ENCODE measurements at regions not wholly inside any gene's neighbourhood (a gene's known extent, or its start where the extent isn't known, plus 50 kb on each side); places are given as distances from the start of the nearest gene placed in this dataset.

- no peak for DNase-seq (ENCODE audit: low spot score)
These were observed 212.5 kb downstream of the SOCS6 start for GRCh38 chr18:70501358-70501757.

- no peak for DNase-seq (ENCODE audit: low spot score)
These were observed 211.9 kb downstream of the SOCS6 start for GRCh38 chr18:70500748-70501147.

GRCh38 chr18:70499218-70499691 lies 210.4 kb downstream of the SOCS6 start:
- DNase-seq (ENCODE audit: low spot score), result peak; percentile 36

GRCh38 chr18:70496353-70497294 lies 207.8 kb downstream of the SOCS6 start:
- no peak for DNase-seq (ENCODE audit: low spot score)

GRCh38 chr18:70494524-70494923 lies 205.7 kb downstream of the SOCS6 start:
- DNase-seq (ENCODE audit: low spot score), result no peak

- DNase-seq (ENCODE audit: low spot score), result no peak
These were observed 204.6 kb downstream of the SOCS6 start for GRCh38 chr18:70493461-70493860.

- DNase-seq (ENCODE audit: low spot score), result peak; percentile 77
These were observed 203.0 kb downstream of the SOCS6 start for GRCh38 chr18:70491734-70492348.

- peak; percentile 71 for DNase-seq (ENCODE audit: low spot score)
These were observed 201.4 kb downstream of the SOCS6 start for GRCh38 chr18:70489986-70490933.

GRCh38 chr18:70489571-70489970 lies 200.7 kb downstream of the SOCS6 start:
- no peak for DNase-seq (ENCODE audit: low spot score)

- no peak for DNase-seq (ENCODE audit: low spot score)
These were observed 181.1 kb downstream of the SOCS6 start for GRCh38 chr18:70469916-70470315.

- no peak for DNase-seq (ENCODE audit: low spot score)
These were observed 180.2 kb downstream of the SOCS6 start for GRCh38 chr18:70468861-70469547.

- peak; percentile 86 for DNase-seq (ENCODE audit: low spot score)
These were observed 175.7 kb downstream of the SOCS6 start for GRCh38 chr18:70464343-70465114.

- no peak for DNase-seq (ENCODE audit: low spot score)
These were observed 174.2 kb downstream of the SOCS6 start for GRCh38 chr18:70463085-70463484.

GRCh38 chr18:70462078-70462439 lies 173.2 kb downstream of the SOCS6 start:
- no peak for DNase-seq (ENCODE audit: low spot score)

GRCh38 chr18:70461323-70462077 lies 172.7 kb downstream of the SOCS6 start:
- no peak for DNase-seq (ENCODE audit: low spot score)

- DNase-seq (ENCODE audit: low spot score), result no peak
These were observed 170.9 kb downstream of the SOCS6 start for GRCh38 chr18:70459731-70460130.

GRCh38 chr18:70459251-70459650 lies 170.4 kb downstream of the SOCS6 start:
- no peak for DNase-seq (ENCODE audit: low spot score)

GRCh38 chr18:70457788-70458187 lies 168.9 kb downstream of the SOCS6 start:
- DNase-seq (ENCODE audit: low spot score), result no peak

- DNase-seq (ENCODE audit: low spot score), result no peak
These were observed 168.4 kb downstream of the SOCS6 start for GRCh38 chr18:70457223-70457622.

- DNase-seq (ENCODE audit: low spot score), result no peak
These were observed 167.5 kb downstream of the SOCS6 start for GRCh38 chr18:70456376-70456775.

All from D341Med (cell line).